HFF-Myc (cell line): ENCODE measurements at regions not wholly inside any gene's neighbourhood (a gene's known extent, or its start where the extent isn't known, plus 50 kb on each side); places are given as distances from the start of the nearest gene placed in this dataset.
"Not testable (repeated sequence)": the region's sequence is repeated elsewhere in the genome, so short reads cannot be mapped to it uniquely, and the experiment has no call there.

Source experiments
- DNase-seq: peaks from one replicate; pipeline ENCODE4 v3.0.0-alpha.2; 2011; ENCODE audit warnings: low read depth; ENCODE audit errors: extremely low read depth
- H3K4me3 ChIP-seq: replicated peaks from 2 replicates; pipeline ENCODE4 v1.5.1; 2011; ENCODE audit warnings: low read depth, mild to moderate bottlenecking, control low read depth, low read length
- TF ChIP-seq, protein P1 (sequence below): IDR thresholded peaks from 2 replicates; pipeline ENCODE4 v1.5.1; 2012; ENCODE audit warnings: mild to moderate bottlenecking, low read depth, low read length, control low read depth; ENCODE audit errors: missing control alignments

GRCh38 chr2:67130531-67131256 is 266.4 kb upstream of the ETAA1 start:
- TF ChIP-seq, protein P1, sequence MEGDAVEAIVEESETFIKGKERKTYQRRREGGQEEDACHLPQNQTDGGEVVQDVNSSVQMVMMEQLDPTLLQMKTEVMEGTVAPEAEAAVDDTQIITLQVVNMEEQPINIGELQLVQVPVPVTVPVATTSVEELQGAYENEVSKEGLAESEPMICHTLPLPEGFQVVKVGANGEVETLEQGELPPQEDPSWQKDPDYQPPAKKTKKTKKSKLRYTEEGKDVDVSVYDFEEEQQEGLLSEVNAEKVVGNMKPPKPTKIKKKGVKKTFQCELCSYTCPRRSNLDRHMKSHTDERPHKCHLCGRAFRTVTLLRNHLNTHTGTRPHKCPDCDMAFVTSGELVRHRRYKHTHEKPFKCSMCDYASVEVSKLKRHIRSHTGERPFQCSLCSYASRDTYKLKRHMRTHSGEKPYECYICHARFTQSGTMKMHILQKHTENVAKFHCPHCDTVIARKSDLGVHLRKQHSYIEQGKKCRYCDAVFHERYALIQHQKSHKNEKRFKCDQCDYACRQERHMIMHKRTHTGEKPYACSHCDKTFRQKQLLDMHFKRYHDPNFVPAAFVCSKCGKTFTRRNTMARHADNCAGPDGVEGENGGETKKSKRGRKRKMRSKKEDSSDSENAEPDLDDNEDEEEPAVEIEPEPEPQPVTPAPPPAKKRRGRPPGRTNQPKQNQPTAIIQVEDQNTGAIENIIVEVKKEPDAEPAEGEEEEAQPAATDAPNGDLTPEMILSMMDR: no peak
- DNase-seq: no peak
- no peak overlapping the region for H3K4me3 ChIP-seq

DNA sequence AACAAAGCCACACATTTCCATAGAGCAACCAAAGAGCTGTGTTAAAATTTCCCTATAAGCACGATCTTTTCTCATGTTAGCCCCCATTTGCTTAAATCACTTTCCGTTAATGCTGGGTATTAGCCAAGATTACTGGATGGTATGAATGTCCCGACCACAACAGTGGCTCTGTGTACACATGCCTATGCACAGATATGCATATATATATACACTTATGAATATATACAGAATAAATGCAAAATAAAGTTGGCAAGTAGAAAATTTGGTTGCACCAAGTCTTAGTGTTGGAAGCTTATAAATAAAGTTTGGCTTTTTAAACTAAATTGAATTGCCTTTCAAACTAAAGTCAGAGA is 265.9 kb upstream of the ETAA1 start:
- no peak overlapping the region for H3K4me3 ChIP-seq
- DNase-seq: no peak
- TF ChIP-seq, protein P1: no peak

GRCh38 chr2:67132441-67132940 is 264.6 kb upstream of the ETAA1 start:
- DNase-seq, H3K4me3 ChIP-seq: not testable (repeated sequence)

DNA sequence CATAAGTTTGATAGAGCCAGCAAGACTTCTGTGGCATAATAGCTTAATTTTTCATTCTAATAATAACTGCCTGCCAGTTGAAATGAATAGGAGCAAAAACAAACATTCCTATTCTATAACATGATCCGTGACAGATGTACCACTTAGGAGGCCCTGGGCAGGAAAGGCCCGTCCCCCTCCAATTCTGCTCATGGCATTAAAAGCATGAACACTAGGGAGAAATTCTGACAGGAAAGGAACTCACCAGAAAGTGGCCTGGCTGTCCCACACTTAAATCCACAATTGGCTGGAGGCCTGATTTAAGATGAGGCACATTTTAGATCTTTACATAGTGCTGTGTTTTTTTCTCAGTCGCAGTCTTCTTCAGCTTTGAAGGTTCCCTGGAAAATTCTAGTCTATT is 261.9 kb upstream of the ETAA1 start:
- TF ChIP-seq, protein P1: no peak
- DNase-seq: no peak
- no peak overlapping the region for H3K4me3 ChIP-seq

DNA sequence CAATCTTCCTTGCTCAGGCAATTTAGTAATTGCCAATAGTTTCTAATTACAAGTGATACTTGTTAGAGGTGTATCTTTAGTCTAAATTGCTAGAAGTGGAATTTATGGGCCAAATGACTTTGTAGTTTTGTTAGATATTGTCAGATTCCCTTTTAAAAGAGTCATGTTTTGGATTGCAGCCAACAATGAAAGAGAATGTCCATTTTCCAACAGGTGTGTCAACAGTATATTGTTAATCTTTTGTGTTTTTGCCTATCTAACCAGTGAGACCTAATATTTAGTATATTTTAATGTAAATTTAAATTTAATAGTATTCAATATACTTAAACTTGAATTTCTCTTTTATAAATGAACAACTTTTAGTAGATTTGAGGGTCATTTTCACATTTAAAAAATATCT is 259.4 kb upstream of the ETAA1 start:
- TF ChIP-seq, protein P1: no peak
- DNase-seq: no peak
- no peak overlapping the region for H3K4me3 ChIP-seq

GRCh38 chr2:67142071-67142470 is 255.1 kb upstream of the ETAA1 start:
- TF ChIP-seq, protein P1: no peak
- H3K4me3 ChIP-seq: no peak overlapping the region
- DNase-seq: no peak

DNA sequence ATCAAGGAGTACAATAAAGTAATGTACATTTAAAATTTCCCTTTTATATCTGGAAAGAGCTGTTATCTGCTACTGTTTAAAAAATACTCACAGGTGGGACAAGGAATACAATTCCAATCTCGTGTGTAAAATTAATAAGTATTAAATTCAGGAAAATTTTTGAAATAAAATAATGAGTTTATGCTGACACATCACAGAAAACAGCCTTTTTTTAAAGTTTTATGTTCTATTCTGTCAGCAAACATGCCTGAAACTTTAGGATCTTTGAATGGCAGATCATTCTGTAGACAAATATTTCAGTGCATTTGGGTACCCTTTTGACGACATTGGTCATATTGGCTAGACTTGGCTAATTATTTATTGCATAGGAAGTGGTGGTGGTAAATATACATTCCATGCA is 254.4 kb upstream of the ETAA1 start:
- no peak for DNase-seq
- no peak overlapping the region for H3K4me3 ChIP-seq
- TF ChIP-seq, protein P1: no peak
